PC-3 (cell line): ENCODE measurements at regions not wholly inside any gene's neighbourhood (a gene's known extent, or its start where the extent isn't known, plus 50 kb on each side); places are given as distances from the start of the nearest gene placed in this dataset.

Experiments used
- EZH2 ChIP-seq: fragments of 300-600 bp; sonication (generic); IDR thresholded peaks from one replicate; pipeline ENCODE4 v1.6.1; 2017; ENCODE audit warnings: antibody characterized with exemption, mild to moderate bottlenecking, low read length; ENCODE audit not compliant: unreplicated experiment
- EZH2phosphoT487 ChIP-seq: fragments of 300-600 bp; sonication (generic); IDR thresholded peaks from 2 replicates; pipeline ENCODE4 v1.6.1; 2018; ENCODE audit warnings: mild to moderate bottlenecking, antibody characterized with exemption, low read length, borderline replicate concordance
- TF ChIP-seq, protein P1 (sequence below): fragments of 300-600 bp; sonication (generic); conservative IDR thresholded peaks from 2 replicates; pipeline ENCODE4 v1.5.1; 2017; ENCODE audit warnings: antibody characterized with exemption, low read depth, mild to moderate bottlenecking, low read length

DNA sequence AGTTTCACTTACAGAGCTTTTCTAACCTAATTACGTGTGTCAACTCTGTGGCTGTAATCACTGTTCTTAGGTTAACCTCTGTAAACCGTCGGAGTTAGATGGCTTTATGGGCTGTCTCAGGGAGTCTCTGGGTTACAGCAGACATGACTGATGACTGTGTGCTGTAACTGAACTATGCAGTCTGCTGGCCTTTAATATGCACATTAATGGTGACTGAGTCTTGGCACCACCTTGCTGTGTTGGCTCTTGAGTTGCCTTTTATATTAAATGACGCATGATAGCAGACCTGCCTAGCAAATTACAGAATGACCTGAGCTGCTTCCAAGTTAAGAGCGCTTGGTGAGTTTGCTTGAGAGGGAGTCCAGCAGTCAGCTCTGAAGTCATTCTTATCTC lies 90.1 kb downstream of the ACKR3 start:
- TF ChIP-seq, protein P1, sequence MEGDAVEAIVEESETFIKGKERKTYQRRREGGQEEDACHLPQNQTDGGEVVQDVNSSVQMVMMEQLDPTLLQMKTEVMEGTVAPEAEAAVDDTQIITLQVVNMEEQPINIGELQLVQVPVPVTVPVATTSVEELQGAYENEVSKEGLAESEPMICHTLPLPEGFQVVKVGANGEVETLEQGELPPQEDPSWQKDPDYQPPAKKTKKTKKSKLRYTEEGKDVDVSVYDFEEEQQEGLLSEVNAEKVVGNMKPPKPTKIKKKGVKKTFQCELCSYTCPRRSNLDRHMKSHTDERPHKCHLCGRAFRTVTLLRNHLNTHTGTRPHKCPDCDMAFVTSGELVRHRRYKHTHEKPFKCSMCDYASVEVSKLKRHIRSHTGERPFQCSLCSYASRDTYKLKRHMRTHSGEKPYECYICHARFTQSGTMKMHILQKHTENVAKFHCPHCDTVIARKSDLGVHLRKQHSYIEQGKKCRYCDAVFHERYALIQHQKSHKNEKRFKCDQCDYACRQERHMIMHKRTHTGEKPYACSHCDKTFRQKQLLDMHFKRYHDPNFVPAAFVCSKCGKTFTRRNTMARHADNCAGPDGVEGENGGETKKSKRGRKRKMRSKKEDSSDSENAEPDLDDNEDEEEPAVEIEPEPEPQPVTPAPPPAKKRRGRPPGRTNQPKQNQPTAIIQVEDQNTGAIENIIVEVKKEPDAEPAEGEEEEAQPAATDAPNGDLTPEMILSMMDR: no peak
- TF ChIP-seq EZH2phosphoT487 (no peak), EZH2 (no peak)
